HepG2 (cell line): ENCODE measurements at regions not wholly inside any gene's neighbourhood (a gene's known extent, or its start where the extent isn't known, plus 50 kb on each side); places are given as distances from the start of the nearest gene placed in this dataset.
A peak's percentile ranks its signal among the peaks of the same experiment; 100 is the strongest.

ENCODE experiments used
- ATAC-seq: fragments of 200-7000 bp; cut with Tn5 transposase; 3 replicates; pipeline ENCODE4 v1.9.1; 2020; ENCODE audit warnings: mild to moderate bottlenecking, moderate library complexity
- BruUV-seq: library from RNA; stranded (reverse); fragments of 400-500 nt; replicated peaks from 2 replicates; lab custom pipeline; 2021; lab: Mats Ljungman, UMichigan
- CTCF ChIA-PET: fragments of 300-600 bp; formaldehyde crosslinking; extraction: SDS; loops from one replicate; lab custom pipeline; 2021; ENCODE audit warnings: low total read pairs, inconsistent platforms, low intra/inter-chr PET ratio; lab: Yijun Ruan, JAX
- POLR2A ChIA-PET: fragments of 350-600 bp; sonication (Branson Sonifier 250); formaldehyde crosslinking; loops from one replicate; lab custom pipeline; 2020; ENCODE audit warnings: antibody characterized with exemption, inconsistent platforms; lab: Yijun Ruan, JAX
- DNase-seq: peaks from one replicate; pipeline ENCODE4 v3.0.0-alpha.2; 2015; ENCODE audit warnings: low spot score
- FAIRE-seq: peaks from 3 replicates; lab custom pipeline; 2011; peaks lifted over from hg19 to GRCh38; lab: Jason Lieb, UNC
- H2AFZ ChIP-seq: one replicate; pipeline ENCODE4 v1.6.1; 2011; ENCODE audit warnings: low read length, inconsistent platforms
- H3K27ac ChIP-seq: fragments of 300-600 bp; 3 replicates; pipeline ENCODE4 v1.8.0; 2011; ENCODE audit warnings: mixed run types, mild to moderate bottlenecking, mixed read lengths, low read length, inconsistent platforms; ENCODE audit not compliant: insufficient read depth; ENCODE audit errors: extremely low read length
- H3K27me3 ChIP-seq, 2 experiments: fragments of 200-600 bp in 1 of 2; 2 replicates in 1 of 2; 3 replicates in 1 of 2; pipeline versions ENCODE4 v1.6.0 to v1.8.0; 2011; ENCODE audit warnings: low read length in 2 of 2, mild to moderate bottlenecking in 2 of 2, moderate library complexity in 2 of 2, inconsistent platforms in 1 of 2; ENCODE audit not compliant: insufficient read depth in 2 of 2, control insufficient read depth in 1 of 2
- H3K36me3 ChIP-seq, 2 experiments: fragments of 200-600 bp in 1 of 2; replicated peaks in 1 of 2; 2 replicates in 1 of 2; 3 replicates in 1 of 2; pipeline versions ENCODE4 v1.5.1 to v1.8.0; 2011; ENCODE audit warnings: low read length in 2 of 2, inconsistent platforms in 1 of 2; ENCODE audit not compliant: insufficient read depth in 2 of 2, control insufficient read depth in 1 of 2
- H3K4me1 ChIP-seq: 2 replicates; pipeline ENCODE4 v1.5.1; 2012; ENCODE audit warnings: low read length, inconsistent platforms; ENCODE audit not compliant: insufficient read depth
- H3K4me2 ChIP-seq: 2 replicates; pipeline ENCODE4 v1.6.0; 2011; ENCODE audit warnings: low read depth, low read length, inconsistent platforms
- H3K4me3 ChIP-seq, 3 experiments: fragments of 200-600 bp in 1 of 3; sonication (generic), shearing (Covaris generic) in 1 of 3; replicated peaks in 1 of 3; 2 replicates each; pipeline ENCODE4 v1.5.1; 2011 to 2016; ENCODE audit warnings: low read length in 3 of 3, inconsistent platforms in 2 of 3, low read depth in 2 of 3, mild to moderate bottlenecking in 2 of 3, control low read depth in 1 of 3, mixed read lengths in 1 of 3; ENCODE audit not compliant: insufficient read depth in 1 of 3
- H3K79me2 ChIP-seq: one replicate; pipeline ENCODE4 v1.6.1; 2011; ENCODE audit warnings: low read length, inconsistent platforms; ENCODE audit not compliant: insufficient read depth
- H3K9ac ChIP-seq: 2 replicates; pipeline ENCODE4 v1.6.0; 2011; ENCODE audit warnings: mild to moderate bottlenecking, low read depth, low read length, inconsistent platforms; ENCODE audit not compliant: insufficient read depth
- H3K9me3 ChIP-seq: 2 replicates; pipeline ENCODE4 v1.5.1; 2012; ENCODE audit warnings: mild to moderate bottlenecking, low read length
- H4K20me1 ChIP-seq: 2 replicates; pipeline ENCODE4 v1.6.0; 2011; ENCODE audit warnings: inconsistent platforms, mild to moderate bottlenecking, low read length, moderate library complexity; ENCODE audit not compliant: insufficient read depth
- ADNP ChIP-seq: sonication (generic); formaldehyde crosslinking; IDR thresholded peaks from 2 replicates; pipeline ENCODE4 v1.4.0; 2020; ENCODE audit warnings: missing genetic modification reagents
- CENPBD1 ChIP-seq: sonication (generic); formaldehyde crosslinking; IDR thresholded peaks from 2 replicates; pipeline ENCODE4 v1.8.0; 2022; ENCODE audit warnings: missing genetic modification reagents, low read depth, mild to moderate bottlenecking, borderline replicate concordance
- DMAP1 ChIP-seq: IDR thresholded peaks from 2 replicates; pipeline ENCODE4 v1.6.1; 2016
- ELF4 ChIP-seq: sonication (generic); formaldehyde crosslinking; IDR thresholded peaks from 2 replicates; pipeline ENCODE4 v1.5.0; 2020; ENCODE audit warnings: missing genetic modification reagents, mild to moderate bottlenecking, moderate library complexity, borderline replicate concordance
- KMT2A ChIP-seq: sonication (generic); formaldehyde crosslinking; IDR thresholded peaks from 2 replicates; pipeline ENCODE4 v1.4.0; 2020; ENCODE audit warnings: missing genetic modification reagents
- NONO ChIP-seq, 2 experiments: fragments of 450-650 bp in 1 of 2; sonication (generic) in 1 of 2; formaldehyde crosslinking in 1 of 2; IDR thresholded peaks in 1 of 2; conservative IDR thresholded peaks in 1 of 2; 2 replicates each; pipeline versions ENCODE4 v1.6.1 to v1.8.0; 2017 to 2022; ENCODE audit warnings: mild to moderate bottlenecking in 1 of 2, missing genetic modification reagents in 1 of 2, moderate library complexity in 1 of 2
- THAP8 ChIP-seq: sonication (generic); formaldehyde crosslinking; IDR thresholded peaks from 2 replicates; pipeline ENCODE4 v1.5.1; 2020; ENCODE audit warnings: missing genetic modification reagents, mild to moderate bottlenecking, borderline replicate concordance
- ZBTB46 ChIP-seq: sonication (generic); formaldehyde crosslinking; IDR thresholded peaks from 2 replicates; pipeline ENCODE4 v1.4.0; 2020; ENCODE audit warnings: mild to moderate bottlenecking, missing genetic modification reagents, borderline replicate concordance
- ZKSCAN5 ChIP-seq: sonication (generic); formaldehyde crosslinking; IDR thresholded peaks from 2 replicates; pipeline ENCODE4 v1.5.1; 2020; ENCODE audit warnings: mild to moderate bottlenecking, missing genetic modification reagents
- ZMYM2 ChIP-seq: sonication (generic); formaldehyde crosslinking; IDR thresholded peaks from 2 replicates; pipeline ENCODE4 v1.8.0; 2022; ENCODE audit warnings: mild to moderate bottlenecking, missing genetic modification reagents
- ZNF274 ChIP-seq: sonication (generic); formaldehyde crosslinking; IDR thresholded peaks from 2 replicates; pipeline ENCODE4 v1.5.1; 2020; ENCODE audit warnings: mild to moderate bottlenecking, missing genetic modification reagents
- ZNF501 ChIP-seq: sonication (generic); formaldehyde crosslinking; IDR thresholded peaks from 2 replicates; pipeline ENCODE4 v1.5.1; 2020; ENCODE audit warnings: mild to moderate bottlenecking, moderate library complexity, missing genetic modification reagents
- ZNF629 ChIP-seq: sonication (generic); formaldehyde crosslinking; conservative IDR thresholded peaks from 2 replicates; pipeline ENCODE4 v1.5.0; 2020; ENCODE audit warnings: missing genetic modification reagents
- ZXDC ChIP-seq: sonication (generic); formaldehyde crosslinking; IDR thresholded peaks from 2 replicates; pipeline ENCODE4 v1.5.0; 2020; ENCODE audit warnings: mild to moderate bottlenecking, missing genetic modification reagents
- WGBS: methylation state at CpG from one replicate; pipeline ENCODE4 v1.1.6; 2017; ENCODE audit warnings: low lambda C conversion rate; 5-methylcytosine and 5-hydroxymethylcytosine counted together
- in situ Hi-C: cut with HindIII; loops from 2 replicates; pipeline ENCODE4 v1.10.0; 2017; ENCODE audit warnings: low pct_unique_long_range_greater_than_20kb; ENCODE audit not compliant: extremely low pct_ligation_motif_present
- intact Hi-C: fragments of 100-400 bp; cut with micrococcal nuclease; formaldehyde crosslinking; loops from one replicate; pipeline ENCODE4 v1.10.0; 2022; ENCODE audit not compliant: unreplicated experiment

- ATAC-seq, result no peak
- POLR2A ChIA-PET, result interaction anchor here (1.1 to 3.6 kb wide), 2 partner anchors 19 to 36 kb away, joined by 3 to 37 read pairs; no protein-coding TSS in a partner anchor
- Histone ChIP-seq H2AFZ (no peak overlapping the region), H3K27me3 (no peaks in the 10 kb centered on the region), H3K36me3 (no peaks in the 10 kb centered on the region), H3K4me3 (no peak overlapping the region), H4K20me1 (no peaks in the 10 kb centered on the region), H3K4me2 (no peak overlapping the region), H3K27ac (no peak overlapping the region), H3K4me1 (peaks cover 66% of the 10 kb centered on the region), H3K9ac (no peak overlapping the region), H3K9me3 (no peaks in the 10 kb centered on the region), H3K79me2 (no peaks in the 10 kb centered on the region)
- in situ Hi-C loops, result no loop called here
- no TSS peak for BruUV-seq
- no peak for TF ChIP-seq THAP8
- TF ChIP-seq KMT2A, result 0 out of 2 replicates have a peak, but pooled peaks have one; percentile 8
- 96% methylated on average over 11 of the region's 11 CpGs for WGBS
- DNase-seq, result no peak
- FAIRE-seq, result no peak
- intact Hi-C loops, result no loop called here
- CTCF ChIA-PET, result no interaction called here
Measured at GRCh38 chr20:53658973-53659372, 65.3 kb upstream of the ZNF217 start.

- WGBS, result 84% methylated on average over 5 of the region's 5 CpGs
- no peak overlapping the region for H3K27ac ChIP-seq
- no peak for FAIRE-seq
- TF ChIP-seq ZXDC (CRISPR knock-in tag) (no peak), ADNP (0 out of 2 replicates have a peak, but pooled peaks have one; percentile 49), ZKSCAN5 (CRISPR knock-in tag) (no peak), ZNF501 (CRISPR knock-in tag) (no peak), ZMYM2 (CRISPR knock-in tag) (0 out of 2 replicates have a peak, but pooled peaks have one; percentile 23), ZBTB46 (CRISPR knock-in tag) (no peak), ZNF274 (CRISPR knock-in tag) (no peak), NONO (IDR thresholded peaks at IDR 0.05) (no peak), NONO (CRISPR knock-in tag; conservative IDR thresholded peaks at IDR 0.05) (no peak), ZNF629 (CRISPR knock-in tag) (peak; percentile 97), CENPBD1 (no peak), DMAP1 (CRISPR knock-in tag) (no peak), ELF4 (no peak)
Measured at GRCh38 chr20:53658322-53658721, 64.7 kb upstream of the ZNF217 start.

More at GRCh38 chr20:53658322-53658721, 64.7 kb upstream of the ZNF217 start:
- ATAC-seq (no peak), DNase-seq (no peak)
- no peaks in the 10 kb centered on the region for H3K9me3 ChIP-seq
- POLR2A ChIA-PET, result interaction anchor here (0.9 to 1.1 kb wide), 2 partner anchors 20 to 35 kb away, joined by 3 read pairs; no protein-coding TSS in a partner anchor
- peaks cover 72% of the 10 kb centered on the region for H3K4me1 ChIP-seq
- H3K79me2 ChIP-seq, result no peaks in the 10 kb centered on the region
- intact Hi-C loops (no loop called here), in situ Hi-C loops (no loop called here)
- H3K4me2 ChIP-seq, result no peak overlapping the region
- CTCF ChIA-PET, result no interaction called here
- no TSS peak for BruUV-seq
- no peaks in the 10 kb centered on the region for H3K27me3 ChIP-seq
- no peaks in the 10 kb centered on the region for H3K36me3 ChIP-seq
- no peak overlapping the region for H2AFZ ChIP-seq
- H3K4me3 ChIP-seq, result no peak overlapping the region
- no peak overlapping the region for H3K9ac ChIP-seq
- H4K20me1 ChIP-seq, result no peaks in the 10 kb centered on the region
